GM19324 (cell line): ENCODE measurements at regions not wholly inside any gene's neighbourhood (a gene's known extent, or its start where the extent isn't known, plus 50 kb on each side); places are given as distances from the start of the nearest gene placed in this dataset.

Experiments used
- ATAC-seq: cut with Tn5 transposase; IDR thresholded peaks from one replicate; pipeline ENCODE4 v1.9.1; 2021; ENCODE audit warnings: mild to moderate bottlenecking, moderate library complexity; ENCODE audit not compliant: unreplicated experiment, low FRiP score

GRCh38 chr4:79495447-79495846 lies 87.4 kb upstream of the GK2 start:
- no peak for ATAC-seq

- ATAC-seq, result no peak
Measured at GRCh38 chr4:79492148-79492547, 84.1 kb upstream of the GK2 start.

- no peak for ATAC-seq
Measured at GRCh38 chr4:79489506-79489905, 81.5 kb upstream of the GK2 start.

DNA sequence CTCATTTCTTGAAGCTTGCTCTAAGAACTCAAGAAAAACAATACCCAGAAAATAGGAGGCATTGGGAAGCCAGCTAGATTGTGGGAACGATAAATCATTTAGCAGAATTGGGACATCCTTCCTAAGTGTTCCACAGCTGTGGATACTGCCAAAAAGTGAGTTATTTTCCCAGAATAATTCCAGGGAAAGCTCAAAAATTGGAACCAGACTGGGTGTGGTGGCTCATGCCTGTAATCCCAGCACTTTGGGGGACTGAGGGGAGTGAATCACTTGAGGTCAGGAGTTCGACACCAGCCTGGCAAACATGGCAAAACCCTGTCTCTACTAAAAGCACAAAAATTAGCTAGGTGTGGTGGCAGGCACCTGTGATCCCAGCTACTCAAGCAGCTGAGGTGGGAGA lies 68.2 kb upstream of the GK2 start:
- ATAC-seq, result no peak

- no peak for ATAC-seq
Measured at GRCh38 chr4:79473439-79473724, 65.4 kb upstream of the GK2 start.

GRCh38 chr4:79472693-79473438 lies 64.8 kb upstream of the GK2 start:
- ATAC-seq, result no peak

GRCh38 chr4:79472036-79472435 lies 64.0 kb upstream of the GK2 start:
- ATAC-seq, result no peak

GRCh38 chr4:79471309-79471708 lies 63.3 kb upstream of the GK2 start:
- no peak for ATAC-seq

DNA sequence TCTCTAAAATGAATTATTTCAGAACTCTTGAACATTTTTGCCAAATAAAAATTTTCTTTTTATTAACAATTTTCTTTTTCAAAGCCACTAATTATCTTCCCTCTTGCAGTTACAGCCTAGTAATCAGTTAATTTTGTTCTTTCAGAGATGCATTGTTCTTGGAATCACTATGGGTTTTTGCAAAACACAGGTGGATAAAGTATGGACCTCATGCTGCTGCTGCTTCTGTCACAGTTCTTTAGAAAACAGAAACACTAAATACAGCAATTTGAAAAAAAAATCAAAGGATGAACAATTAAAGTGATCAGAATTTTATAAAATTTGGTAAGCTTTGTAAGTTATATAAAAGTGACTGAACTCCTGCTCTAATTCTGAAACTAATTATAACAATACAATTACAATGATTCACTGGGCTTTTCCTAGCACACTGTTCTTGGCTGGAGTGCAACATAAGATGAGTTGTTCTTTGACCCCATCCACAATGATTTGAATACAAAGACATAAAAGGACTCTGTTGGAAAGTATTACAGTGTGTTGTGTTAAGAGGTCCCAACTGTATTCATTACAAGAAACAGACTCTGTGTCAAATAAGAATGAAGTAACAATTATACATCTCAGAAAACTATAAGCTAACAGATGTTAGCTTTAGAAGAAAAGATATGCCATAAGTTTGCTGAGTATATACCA lies 59.4 kb upstream of the GK2 start:
- no peak for ATAC-seq

DNA sequence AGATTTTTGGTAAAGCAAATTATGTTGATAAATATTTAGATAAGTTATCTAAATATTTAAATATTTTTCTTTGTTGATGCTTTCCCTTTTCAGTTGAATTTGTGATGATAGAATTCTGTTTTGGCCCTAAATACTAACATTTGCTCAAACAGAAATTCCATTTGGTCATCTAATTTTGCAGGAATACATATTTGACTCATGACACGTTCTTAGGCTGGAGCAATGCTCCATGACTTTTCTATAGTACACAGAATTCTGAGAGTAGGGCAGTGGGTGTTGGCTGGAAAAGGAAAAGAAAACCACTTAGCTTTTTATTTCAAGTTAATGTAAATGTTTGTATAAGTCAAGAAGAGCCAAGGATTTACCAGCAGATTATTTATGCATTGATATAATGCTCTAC lies 58.6 kb upstream of the GK2 start:
- no peak for ATAC-seq
